ENCODE measurements at regions not wholly inside any gene's neighbourhood (a gene's known extent, or its start where the extent isn't known, plus 50 kb on each side); places are given as distances from the start of the nearest gene placed in this dataset.

GRCh38 chr9:107172160-107172978 lies 110.7 kb upstream of the RAD23B start:
- peak; percentile 86 for DNase-seq

DNA sequence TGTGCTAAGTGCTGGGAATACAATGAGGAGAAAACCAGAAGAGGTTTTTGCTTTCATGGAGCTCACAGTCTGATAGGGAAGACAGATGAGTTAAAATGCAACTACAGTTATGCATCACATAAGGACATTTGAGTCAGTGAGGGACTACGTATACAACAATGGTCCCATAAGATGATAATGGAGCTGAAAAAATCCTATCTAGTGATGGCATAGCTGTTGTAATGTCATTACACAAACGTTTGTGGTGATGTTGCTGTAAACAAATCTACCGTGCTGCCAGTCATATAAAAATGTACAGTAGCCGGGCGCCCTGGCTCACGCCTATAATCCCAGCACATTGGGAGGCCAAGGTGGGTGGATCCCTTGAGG lies 110.1 kb upstream of the RAD23B start:
- peak; percentile 81 for DNase-seq

DNA sequence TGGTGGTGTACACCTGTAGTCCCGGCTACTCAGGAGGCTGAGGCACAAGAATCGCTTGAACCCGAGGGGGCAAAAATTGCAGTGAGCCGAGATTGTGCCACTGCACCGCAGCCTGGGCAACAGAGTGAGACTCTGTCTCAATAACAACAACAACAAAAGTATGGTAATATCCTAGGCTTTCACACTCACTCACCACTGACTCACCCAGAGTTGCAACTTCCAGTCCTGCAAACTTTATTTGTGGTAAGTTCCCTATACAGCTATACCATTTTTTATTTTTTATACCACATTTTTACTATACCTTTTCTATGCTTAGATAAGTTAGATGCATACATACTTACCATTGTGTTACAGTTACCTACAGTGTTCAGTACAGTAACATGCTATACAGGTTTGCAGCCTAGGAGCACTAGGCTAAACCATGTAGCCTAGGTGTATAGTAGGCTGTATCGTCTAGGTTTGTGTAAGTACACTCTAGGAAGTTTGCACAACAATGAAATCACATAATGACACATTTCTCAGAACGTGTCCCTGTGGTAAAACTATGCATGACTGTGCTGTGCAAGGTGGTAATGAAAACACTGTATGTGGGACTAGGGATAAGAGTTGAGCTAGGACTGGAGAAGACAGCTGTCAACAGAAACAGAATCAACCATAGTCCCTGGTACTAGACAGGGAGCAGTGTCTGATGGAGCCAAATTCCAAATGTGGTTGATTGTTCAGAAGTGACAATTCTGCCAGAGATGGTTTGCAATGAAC lies 109.5 kb upstream of the RAD23B start:
- peak; percentile 76 for DNase-seq

DNA sequence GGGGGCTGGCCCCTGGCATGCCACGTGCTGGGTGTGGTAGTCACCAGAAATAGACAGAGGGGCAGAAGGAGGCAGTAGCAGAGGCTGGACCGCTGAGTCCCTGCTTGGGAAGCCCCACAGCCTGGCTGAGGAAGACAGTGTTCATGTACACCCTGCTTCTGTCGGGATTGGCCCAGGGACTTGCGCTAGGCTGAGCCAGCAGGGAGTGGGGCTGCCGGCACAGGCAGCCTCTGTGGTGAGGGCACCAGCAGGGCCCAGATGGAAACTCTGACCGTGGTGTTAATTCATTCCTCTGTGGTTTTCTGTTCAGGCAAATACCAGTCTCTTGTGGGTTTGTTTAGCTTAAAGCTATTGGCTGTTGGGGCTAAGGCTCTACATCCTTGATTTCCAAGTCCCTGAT lies 108.6 kb upstream of the RAD23B start:
- peak; percentile 56 for DNase-seq

GRCh38 chr9:107175041-107175440 lies 108.0 kb upstream of the RAD23B start:
- peak; percentile 4 for DNase-seq

- peak; percentile 3 for DNase-seq
Observed at GRCh38 chr9:107175816-107176435, 107.2 kb upstream of the RAD23B start.

DNA sequence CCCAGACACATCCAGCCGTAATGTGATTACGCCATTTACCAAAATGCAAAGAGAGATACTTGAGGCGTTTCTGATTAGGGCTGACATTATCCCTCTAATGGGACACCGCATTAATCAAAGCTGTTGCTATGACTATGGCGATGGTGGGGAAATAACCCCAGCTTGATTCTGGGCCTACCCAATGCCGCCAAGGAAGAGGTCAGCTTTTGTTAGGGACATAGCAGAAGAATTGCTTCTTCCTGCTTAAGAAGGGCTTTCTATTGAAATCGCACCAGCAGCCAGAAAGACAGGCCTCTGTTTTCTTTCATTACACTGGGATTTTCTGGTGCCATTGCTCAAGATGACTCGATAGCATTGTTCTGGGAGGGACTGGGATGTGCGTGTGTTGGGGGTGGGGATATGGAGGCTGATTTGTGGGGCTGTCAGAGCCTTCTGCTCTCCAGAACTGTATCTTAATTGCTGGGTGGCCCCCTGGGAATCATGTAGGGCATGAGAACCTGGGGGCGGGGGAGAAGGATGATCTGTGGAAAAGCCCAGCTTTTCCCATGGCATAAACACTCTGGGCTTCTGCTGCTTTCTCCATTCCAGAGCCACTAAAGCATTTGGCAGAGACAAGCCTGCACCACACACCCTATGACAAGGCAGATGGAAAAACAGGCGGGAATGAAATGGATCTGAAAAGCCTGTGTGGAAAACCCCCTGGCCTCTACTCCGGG lies 106.5 kb upstream of the RAD23B start:
- no peak for DNase-seq

GRCh38 chr9:107177243-107177839 lies 105.7 kb upstream of the RAD23B start:
- DNase-seq = no peak

- DNase-seq = no peak
Observed at GRCh38 chr9:107177857-107178256, 105.2 kb upstream of the RAD23B start.

GRCh38 chr9:107178293-107178692 lies 104.8 kb upstream of the RAD23B start:
- no peak for DNase-seq

DNA sequence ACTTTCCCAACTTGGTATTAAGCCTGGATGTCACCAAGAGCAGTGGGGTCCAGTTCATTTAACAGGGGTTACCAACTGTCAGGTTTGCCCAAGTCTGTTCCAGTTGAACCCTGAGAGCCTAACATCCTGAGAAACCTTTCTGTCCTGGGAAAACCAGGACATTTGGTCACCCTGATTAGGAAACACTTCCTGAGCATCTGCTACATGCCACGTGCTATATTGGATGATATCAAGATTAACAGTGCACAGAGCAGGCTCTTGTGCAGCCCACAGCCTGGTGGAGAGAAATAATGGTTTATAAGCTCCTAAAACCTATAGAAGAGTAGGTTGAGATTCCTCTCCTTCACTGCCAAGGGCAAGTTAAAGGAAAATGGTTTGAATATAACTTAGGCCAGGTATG lies 102.9 kb upstream of the RAD23B start:
- DNase-seq = no peak

DNA sequence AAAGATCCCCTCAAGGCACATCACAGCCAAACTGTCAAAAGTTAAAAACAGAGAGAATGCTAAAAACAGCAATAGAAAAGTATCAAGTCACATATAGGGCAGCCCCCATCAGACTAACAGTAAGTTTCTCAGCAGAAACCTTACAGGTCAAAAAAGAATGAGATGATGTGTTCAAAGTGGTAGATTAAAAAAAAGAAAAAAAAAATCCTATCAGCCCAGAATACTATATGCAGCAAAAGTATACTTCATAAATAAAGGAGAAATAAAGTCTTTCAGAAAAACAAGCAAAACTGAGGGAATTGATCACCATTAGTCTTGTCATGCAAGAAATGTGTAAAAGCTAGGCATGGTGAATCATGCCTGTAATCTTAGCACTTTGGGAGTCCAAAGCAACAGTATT lies 99.9 kb upstream of the RAD23B start:
- no peak for DNase-seq

- no peak for DNase-seq
Observed at GRCh38 chr9:107188376-107188775, 94.7 kb upstream of the RAD23B start.

DNA sequence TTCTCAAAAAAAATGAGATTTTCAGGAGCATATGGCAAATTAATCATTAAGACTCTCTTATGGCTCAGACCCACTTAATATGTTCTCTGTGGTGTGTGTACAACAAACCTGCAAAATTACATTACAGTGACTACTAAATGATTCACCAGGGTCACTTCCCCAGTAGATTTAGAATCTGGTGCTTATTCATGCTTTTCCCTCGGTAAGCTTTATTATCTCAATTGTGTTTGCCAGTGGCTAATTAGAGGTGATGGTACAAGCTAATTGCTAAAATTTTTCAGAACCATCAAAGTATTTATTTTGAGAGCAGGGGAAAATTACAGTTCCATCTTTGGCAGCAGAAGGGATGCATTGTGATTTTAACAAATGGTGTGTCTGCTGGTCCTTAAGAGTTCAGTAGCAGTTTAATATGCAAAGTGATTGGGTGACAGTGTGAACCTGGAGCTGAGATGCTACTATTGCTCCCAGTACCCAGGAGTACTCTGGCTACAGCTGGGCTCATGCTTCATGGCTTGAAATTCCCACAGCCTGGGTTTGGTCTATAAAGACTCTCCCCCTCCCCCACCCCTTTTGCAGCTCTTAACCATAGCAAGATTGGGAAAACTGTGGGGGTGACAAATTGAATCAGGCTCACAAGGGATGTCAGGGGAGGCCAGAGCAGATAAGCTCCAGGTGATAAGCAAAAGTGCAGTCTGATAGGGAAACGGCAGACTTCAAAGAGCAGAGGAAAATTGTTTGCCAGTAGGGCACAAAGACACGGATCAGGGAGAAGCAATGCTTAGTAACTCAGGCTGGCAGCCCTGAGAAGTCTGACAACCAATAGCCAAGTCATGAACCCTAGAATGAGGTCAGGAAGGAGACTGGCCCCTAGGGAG lies 92.8 kb upstream of the RAD23B start:
- DNase-seq = no peak

DNA sequence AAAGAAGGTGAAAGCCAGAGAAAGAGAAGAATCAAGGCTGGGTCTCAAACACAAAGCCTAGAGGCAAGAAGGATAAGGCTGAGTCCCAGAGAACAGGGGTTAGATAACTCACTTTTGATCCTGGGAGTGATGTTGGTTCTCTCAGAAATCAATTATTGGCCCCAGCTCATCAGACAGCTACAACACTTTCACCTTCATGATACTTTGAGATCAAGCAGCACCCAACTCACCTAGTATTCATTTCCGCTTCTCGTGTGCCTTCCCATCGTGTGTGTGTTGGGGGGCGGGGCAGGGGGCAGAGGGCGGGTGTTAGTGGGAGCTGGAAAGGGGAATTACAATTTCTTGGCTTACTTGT lies 92.2 kb upstream of the RAD23B start:
- DNase-seq = no peak

GRCh38 chr9:107193251-107193650 lies 89.8 kb upstream of the RAD23B start:
- no peak for DNase-seq

DNA sequence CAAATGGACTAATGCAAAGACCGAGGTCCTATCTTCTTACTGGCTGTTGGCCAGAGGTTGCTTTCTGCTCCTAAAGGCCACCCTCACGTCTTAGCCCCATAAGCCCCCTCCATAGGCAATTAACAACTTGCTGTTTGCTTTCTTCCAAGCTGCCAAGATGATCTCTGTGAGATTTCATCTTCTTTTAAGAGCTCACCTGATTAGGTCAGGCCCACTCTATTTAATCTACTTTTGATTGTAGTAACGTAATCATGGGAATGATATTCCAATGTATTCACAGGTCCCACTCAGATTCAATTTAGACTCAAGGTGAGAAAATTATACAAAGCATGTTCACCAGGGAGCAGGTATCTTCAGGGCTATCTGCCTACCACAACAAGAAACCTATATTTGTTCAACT lies 84.4 kb upstream of the RAD23B start:
- no peak for DNase-seq

GRCh38 chr9:107208121-107208520 lies 75.0 kb upstream of the RAD23B start:
- peak; percentile 7 for DNase-seq

- no peak for DNase-seq
Observed at GRCh38 chr9:107210775-107211174, 72.3 kb upstream of the RAD23B start.

GRCh38 chr9:107211284-107211923 lies 71.7 kb upstream of the RAD23B start:
- DNase-seq = no peak

- no peak for DNase-seq
Observed at GRCh38 chr9:107212613-107213012, 70.5 kb upstream of the RAD23B start.

All from activated CD4-positive, alpha-beta T cell treated with anti-CD3 and anti-CD28 coated beads, Interleukin-2, Interleukin-6, amounts not matched to agents 100 ng/mL and 50 ng/mL, durations not matched to agents 16 hours and 8 hours (primary cell).